GM12892 (cell line): ENCODE measurements at regions not wholly inside any gene's neighbourhood (a gene's known extent, or its start where the extent isn't known, plus 50 kb on each side); places are given as distances from the start of the nearest gene placed in this dataset.

Experiments used
- DNase-seq: peaks from one replicate; pipeline ENCODE4 v3.0.0; 2011; ENCODE audit not compliant: insufficient read length
- FAIRE-seq: peaks from 2 replicates; lab custom pipeline; 2011; peaks lifted over from hg19 to GRCh38; lab: Jason Lieb, UNC
- POLR2A ChIP-seq: IDR thresholded peaks from 2 replicates; pipeline ENCODE4 v1.6.1; 2011; ENCODE audit warnings: low read depth, low read length, control low read depth
- POLR2AphosphoS5 ChIP-seq: IDR thresholded peaks from 2 replicates; pipeline ENCODE4 v1.6.1; 2011; ENCODE audit warnings: low read depth, low read length, control low read depth
- TAF1 ChIP-seq: IDR thresholded peaks from 2 replicates; pipeline ENCODE4 v1.6.1; 2011; ENCODE audit warnings: low read depth, mild to moderate bottlenecking, control low read depth, low read length, borderline replicate concordance

DNA sequence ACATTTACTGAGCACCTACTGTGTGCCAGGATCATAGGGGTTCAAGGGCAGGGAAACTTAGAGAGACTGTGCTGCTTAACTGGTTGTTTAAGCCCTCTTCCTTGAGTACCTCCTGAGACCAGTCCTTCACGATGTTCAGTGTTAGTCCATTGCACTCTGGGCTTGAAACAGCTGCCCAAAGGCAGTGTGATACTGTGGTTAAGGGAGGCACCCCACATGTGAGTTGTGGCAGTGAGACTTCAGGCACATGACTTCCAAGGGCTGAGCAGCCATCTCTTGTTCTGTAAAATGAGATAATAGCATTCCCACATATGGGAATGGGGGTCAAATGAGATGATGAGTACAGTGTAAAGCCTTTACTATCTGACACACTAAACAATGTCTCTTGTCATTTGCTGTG is 75.1 kb downstream of the LINGO1 start:
- no peak for FAIRE-seq
- TF ChIP-seq POLR2A (no peak), POLR2AphosphoS5 (no peak), TAF1 (no peak)

DNA sequence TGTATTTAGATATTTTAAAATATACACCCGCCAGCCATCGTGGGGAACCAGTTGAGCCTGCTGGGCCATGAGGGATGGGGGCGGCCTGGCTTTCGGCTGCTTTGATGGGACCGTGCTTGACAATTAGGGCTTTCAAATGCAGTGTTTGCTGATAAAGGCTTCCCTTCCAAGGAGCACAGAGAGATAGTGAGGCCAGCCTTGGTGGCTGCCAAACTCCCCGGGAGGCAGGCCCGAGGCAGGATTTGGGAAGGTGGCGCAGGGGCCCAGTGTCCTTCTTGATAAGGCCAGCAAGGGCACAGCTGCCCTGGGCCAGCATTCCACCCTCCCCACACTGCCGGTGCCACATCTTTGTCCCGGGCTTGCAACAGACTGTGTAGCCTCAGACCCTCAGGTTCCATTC is 75.6 kb downstream of the LINGO1 start:
- no peak for TF ChIP-seq POLR2A
- no peak for TF ChIP-seq POLR2AphosphoS5
- no peak for TF ChIP-seq TAF1
- no peak for DNase-seq
- no peak for FAIRE-seq

More for the DNA sequence above, 75.1 kb downstream of the LINGO1 start:
- no peak for DNase-seq

DNA sequence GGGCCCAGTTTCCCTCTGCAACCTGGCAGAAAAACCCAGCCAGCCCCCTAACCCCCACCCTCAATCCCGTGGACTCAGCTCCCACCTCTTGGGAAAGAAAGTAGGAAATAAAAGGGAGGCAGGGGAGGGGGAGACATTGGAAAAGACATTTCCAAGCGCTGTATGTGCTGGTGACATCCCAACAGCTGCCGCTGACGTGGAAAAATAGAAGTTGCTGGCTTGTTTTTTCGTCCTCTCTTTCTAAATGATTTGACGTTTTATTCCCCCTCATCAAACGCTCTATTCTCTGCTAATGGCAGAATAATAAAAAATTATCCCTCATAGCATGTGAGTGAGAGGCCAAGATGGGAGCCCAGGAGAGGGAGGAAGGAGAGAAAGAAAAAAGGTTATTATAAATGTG is 76.1 kb downstream of the LINGO1 start:
- DNase-seq (no peak), FAIRE-seq (no peak)
- TF ChIP-seq POLR2AphosphoS5 (no peak), POLR2A (no peak)

DNA sequence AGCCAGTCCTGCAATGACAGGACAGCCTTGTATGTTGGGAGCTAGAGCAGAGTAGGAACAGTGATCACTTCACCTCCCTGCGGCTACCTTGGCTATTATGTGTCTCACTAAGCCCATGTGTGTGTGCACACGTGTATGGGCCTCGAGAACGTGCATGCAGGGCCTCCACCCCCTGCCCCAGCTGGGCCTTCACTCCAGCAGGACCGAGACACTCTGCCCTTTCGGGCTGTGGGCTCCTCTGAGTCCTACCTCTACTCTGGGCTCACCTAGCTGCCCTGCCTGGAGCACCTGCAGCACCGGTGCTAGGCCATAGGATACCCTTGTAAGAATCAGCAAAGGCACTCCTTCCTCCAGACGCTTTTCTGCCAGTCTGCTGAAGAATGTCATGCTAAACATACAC is 77.5 kb downstream of the LINGO1 start:
- FAIRE-seq (no peak), DNase-seq (no peak)
- TF ChIP-seq TAF1, result no peak
- TF ChIP-seq POLR2A, result no peak
- TF ChIP-seq POLR2AphosphoS5, result no peak

DNA sequence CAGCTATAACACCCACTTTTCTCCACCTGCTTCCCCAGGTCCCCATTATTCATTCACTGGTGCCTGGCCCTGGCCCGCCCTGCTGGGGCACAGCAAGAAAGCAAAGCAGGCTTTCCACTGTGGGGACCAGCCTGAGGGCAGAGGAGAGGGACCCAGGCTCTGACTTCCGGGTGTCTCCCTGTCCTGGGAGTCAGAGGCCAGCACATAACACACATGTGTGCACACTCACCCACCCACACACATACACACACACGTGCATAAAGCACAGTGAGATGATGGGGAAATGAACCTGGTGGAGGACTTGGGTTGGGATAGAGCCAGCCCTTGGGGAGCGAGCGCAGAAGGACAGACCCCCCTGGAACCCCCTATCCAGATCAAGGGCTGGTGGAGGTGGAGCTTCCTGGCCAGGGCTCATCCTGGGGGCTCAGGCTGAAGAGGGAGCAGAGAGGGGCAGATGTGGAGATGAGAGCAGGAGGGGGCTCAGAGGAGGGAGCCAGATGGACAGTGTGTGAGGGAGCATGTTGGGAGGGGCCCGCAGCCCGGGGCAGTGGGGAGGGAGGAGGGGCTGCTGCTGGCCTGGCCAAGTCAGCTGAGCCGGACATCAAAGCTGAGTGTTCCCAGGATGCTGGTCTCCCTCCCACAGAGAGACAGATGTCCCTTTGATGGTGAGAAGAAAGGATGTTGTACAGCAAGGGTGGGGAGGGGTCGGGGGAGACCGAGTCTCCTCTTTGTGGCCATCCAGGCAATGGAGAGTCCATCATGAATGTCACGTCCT is 78.2 kb downstream of the LINGO1 start:
- no peak for FAIRE-seq
- TF ChIP-seq POLR2AphosphoS5 (no peak), POLR2A (no peak), TAF1 (no peak)
- DNase-seq, result no peak

DNA sequence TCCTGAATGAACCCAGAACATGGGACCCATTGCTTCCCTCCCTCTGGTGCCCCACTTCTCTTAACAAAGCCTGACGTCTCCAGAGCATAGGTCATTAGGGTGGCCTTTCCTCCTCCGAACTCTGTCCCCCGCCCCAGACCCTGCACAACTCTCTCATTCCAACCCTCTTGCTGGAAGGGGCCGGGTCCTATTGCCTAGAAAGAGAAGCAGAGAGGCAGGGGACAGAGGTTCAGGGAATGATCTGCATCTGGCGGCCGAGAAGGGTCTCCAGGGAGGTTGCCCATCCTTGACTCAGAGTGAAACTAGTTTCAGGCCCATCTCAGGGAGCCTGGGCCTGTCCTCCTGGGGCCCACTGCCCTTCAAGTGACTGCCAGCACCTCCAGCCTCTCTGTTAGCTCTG is 79.0 kb downstream of the LINGO1 start:
- TF ChIP-seq POLR2A, result no peak
- TF ChIP-seq TAF1, result no peak
- no peak for TF ChIP-seq POLR2AphosphoS5
- no peak for FAIRE-seq
- no peak for DNase-seq

DNA sequence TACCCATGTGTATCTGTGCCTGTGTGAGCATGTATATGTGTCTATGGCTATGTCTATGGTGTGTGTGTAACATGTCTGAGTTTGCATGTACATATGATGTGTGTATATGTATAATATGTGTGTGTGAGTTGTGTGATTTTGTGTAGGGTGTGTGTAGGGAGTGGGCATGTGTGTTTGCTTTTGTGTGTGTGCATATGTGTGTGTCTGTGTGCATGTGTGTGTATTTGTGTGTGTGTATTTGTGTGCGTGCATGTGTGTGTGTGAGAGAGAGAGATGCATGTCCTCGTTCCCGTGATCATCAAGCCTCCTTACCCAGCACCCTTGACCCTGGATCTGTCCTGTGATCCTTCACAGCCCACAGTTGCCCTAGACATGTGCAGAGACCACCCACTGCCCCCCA is 79.5 kb downstream of the LINGO1 start:
- TF ChIP-seq POLR2A, result no peak
- TF ChIP-seq TAF1, result no peak
- TF ChIP-seq POLR2AphosphoS5, result no peak
- no peak for FAIRE-seq
- DNase-seq, result no peak

DNA sequence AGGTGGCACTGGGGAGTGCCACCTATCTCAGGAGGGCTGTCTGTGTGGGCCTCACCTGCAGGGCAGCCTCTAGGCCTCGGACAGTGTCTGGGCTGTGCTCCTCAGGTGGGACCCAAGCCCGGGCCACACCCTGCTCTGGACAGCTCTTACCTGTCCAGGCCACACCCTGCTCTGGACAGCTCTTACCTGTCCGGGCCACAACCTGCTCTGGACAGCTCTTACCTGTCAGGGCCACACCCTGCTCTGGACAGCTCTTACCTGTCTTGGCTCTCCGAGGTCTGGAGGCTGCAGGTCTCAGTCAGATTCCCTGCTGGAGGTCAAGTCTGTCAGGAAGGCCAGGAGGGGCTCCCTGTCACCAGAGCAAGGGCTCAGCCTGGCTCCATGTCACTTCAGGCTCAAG is 80.6 kb downstream of the LINGO1 start:
- FAIRE-seq (no peak), DNase-seq (no peak)
- TF ChIP-seq POLR2AphosphoS5 (no peak), TAF1 (no peak), POLR2A (no peak)

DNA sequence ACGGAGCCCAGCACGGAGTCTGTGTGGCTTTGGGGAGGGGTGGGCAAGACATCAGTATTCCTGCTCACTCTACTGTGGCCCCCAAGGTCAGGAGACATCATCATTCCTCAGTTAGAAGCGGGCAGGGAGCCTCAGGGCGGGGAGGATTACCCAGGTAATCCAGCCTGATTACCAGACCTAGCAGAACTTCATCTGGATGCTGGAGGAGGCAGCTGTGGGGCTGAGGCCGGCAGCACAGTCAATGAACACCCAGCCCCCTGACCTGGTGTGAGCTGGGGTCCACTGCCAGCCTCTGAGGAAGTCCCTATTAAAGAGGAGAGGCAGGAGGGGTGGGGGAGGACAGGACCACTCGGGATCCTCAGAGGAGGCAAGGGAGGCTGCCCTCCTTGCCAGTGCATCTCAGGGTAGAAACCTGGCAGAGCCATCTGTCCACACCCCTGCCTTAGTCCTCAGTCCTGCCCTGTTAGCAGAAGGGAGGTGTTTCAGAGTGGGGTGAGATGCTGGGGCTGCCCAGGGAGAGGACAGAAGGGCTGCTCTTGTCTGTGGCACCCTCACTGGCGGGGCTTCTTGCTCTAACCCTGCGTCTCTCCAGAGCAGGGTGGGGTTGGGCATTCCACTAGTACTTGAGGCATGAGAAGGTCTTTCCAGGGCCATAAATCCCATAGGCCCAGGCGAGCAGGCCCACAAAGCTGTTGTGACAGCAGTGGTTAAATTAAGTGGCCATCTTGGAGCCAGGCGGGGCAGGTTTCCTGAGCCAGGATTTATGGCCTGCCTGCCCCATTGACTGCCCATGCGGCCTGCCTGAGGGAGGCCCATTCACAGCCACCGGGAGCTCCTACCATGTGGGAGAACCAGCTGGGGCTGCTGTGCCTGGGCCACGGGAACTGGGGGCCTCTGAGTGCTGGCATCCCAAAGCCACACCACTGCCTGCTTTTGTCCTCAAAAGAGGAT is 82.1 kb downstream of the LINGO1 start:
- DNase-seq, result no peak
- TF ChIP-seq POLR2A (no peak), TAF1 (no peak), POLR2AphosphoS5 (no peak)
- FAIRE-seq, result no peak

DNA sequence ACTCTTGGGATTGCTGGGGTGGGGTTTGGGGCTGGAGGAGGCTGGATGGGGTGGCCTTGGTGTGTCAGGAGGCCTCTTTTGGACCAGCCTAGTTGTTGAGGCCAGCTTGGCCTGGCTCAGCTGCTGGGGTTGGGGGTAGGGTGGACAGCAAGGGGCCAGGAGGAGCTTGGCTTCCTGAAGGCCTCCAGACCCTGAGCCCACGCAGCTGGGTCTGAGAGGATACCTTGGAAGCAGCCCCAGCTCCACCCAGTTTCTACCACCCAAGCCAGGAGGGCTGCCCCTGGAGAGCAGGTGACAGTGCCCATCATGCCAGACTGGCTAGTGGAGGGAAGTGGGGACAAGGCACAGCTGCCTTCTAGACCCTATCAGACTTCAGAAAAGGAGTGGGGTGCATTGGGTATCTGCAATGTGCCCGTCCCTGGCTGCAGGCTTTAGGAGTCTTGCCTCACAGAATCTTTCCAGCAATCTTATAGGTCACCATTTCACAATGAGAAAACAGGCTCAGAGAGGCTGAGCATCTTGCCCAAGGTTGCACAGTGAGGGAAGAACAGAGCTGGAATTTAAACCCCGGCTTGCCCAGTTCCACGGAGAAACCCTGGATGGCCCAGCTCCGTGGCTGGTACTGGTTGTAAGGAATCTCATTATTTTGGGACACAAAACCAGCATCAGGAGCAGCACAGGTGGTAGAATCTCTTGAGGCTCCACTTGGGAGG is 83.0 kb downstream of the LINGO1 start:
- DNase-seq, result no peak
- no peak for FAIRE-seq
- TF ChIP-seq TAF1 (no peak), POLR2A (no peak), POLR2AphosphoS5 (no peak)

DNA sequence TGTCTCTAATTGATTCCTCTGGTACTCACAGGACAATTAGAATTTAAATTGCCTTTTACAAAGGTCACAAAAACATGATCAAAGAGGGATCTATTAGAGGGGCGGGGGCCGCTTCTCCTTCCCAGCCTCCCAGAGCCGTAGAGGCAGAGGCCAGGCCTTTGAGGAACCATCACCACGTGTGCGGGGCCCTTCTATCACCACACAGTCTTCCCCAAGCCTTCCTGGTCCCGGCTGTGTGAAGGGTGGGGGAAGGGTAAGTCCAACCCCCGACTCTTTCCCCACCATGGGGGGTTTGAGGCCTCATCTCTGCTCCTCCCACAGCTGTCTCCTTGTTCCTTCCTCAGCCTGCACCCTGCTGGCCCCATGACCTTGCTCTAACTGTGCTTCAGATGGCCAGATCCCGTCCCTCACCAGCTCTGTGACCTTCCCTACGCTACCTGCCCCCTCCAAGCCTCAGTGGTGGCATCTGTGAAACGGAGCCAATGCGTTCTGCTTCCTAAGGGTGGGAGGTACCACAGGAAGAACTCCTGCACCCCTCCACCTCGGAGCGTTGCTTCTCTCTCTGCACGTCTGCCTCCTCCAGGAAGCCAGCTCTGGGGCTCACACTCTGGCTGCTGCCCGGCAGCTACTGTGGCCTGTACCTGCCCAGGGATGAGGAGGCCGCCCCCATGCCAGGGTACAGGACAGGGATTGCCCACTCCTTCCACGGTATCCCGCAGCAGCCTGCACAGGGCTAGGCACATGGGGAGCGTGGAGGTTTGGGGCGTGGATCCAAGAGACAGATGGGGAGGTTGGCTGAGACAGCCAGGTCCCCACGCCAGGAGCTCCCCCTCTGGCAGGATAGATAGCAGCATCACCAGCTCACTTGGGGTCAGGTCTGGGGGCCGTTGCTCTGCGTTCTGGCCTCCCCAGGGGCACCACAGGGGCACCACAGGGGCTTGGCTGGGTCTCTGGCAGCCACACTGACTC is 83.8 kb downstream of the LINGO1 start:
- TF ChIP-seq POLR2AphosphoS5 (no peak), POLR2A (no peak), TAF1 (no peak)
- FAIRE-seq (no peak), DNase-seq (no peak)
